ENCODE measurements at regions not wholly inside any gene's neighbourhood (a gene's known extent, or its start where the extent isn't known, plus 50 kb on each side); places are given as distances from the start of the nearest gene placed in this dataset.

GRCh38 chr7:69508736-69509135 lies 89.5 kb upstream of the AUTS2 start:
- Histone ChIP-seq H3K36me3 (ENCODE audit: control insufficient read depth, insufficient read depth, low read length) (no peaks in the 10 kb centered on the region), H3K4me1 (ENCODE audit: control insufficient read depth, insufficient read depth, low read length) (no peaks in the 10 kb centered on the region), H3K4me3 (ENCODE audit: low read length) (no peak overlapping the region), H3K9me3 (ENCODE audit: control insufficient read depth, insufficient read depth, low read length) (no peaks in the 10 kb centered on the region), H3K27me3 (ENCODE audit: control insufficient read depth, insufficient read depth, low read length) (no peaks in the 10 kb centered on the region), H3K27ac (ENCODE audit: low read length) (no peak overlapping the region)
- Mint-ChIP-seq H3K4me3 (no peak overlapping the region), H3K36me3 (no peaks in the 10 kb centered on the region), H3K27me3 (ENCODE audit: low read depth in 2 of 2) (peaks cover 2 to 16% of the 10 kb centered on the region in 2 donors), H3K9me3 (no peaks in the 10 kb centered on the region), H3K4me1 (no peaks in the 10 kb centered on the region), H3K27ac (no peak overlapping the region)
- intact Hi-C loops (cut with micrococcal nuclease) = no loop called here
- no peak for DNase-seq
- no peak for TF ChIP-seq CTCF (IDR thresholded peaks at IDR 0.05)
- 100% methylated on average over 1 of the region's 2 CpGs for WGBS (ENCODE audit: insufficient coverage)
- ATAC-seq = no peak

GRCh38 chr7:69510114-69510513 lies 88.2 kb upstream of the AUTS2 start:
- H3K36me3 ChIP-seq (ENCODE audit: control insufficient read depth, insufficient read depth, low read length) = no peaks in the 10 kb centered on the region
- H3K9me3 ChIP-seq (ENCODE audit: control insufficient read depth, insufficient read depth, low read length) = no peaks in the 10 kb centered on the region
- H3K27me3 Mint-ChIP-seq (ENCODE audit: low read depth in 2 of 2) = peaks cover 2% of the 10 kb centered on the region in 2 donors
- intact Hi-C loops (cut with micrococcal nuclease) = no loop called here
- no peaks in the 10 kb centered on the region for H3K27me3 ChIP-seq (ENCODE audit: control insufficient read depth, insufficient read depth, low read length)
- H3K4me1 Mint-ChIP-seq = no peaks in the 10 kb centered on the region
- no peak overlapping the region for H3K27ac ChIP-seq (ENCODE audit: low read length)
- 93% methylated on average over 4 of the region's 4 CpGs for WGBS (ENCODE audit: insufficient coverage)
- DNase-seq (no peak), ATAC-seq (no peak)
- no peaks in the 10 kb centered on the region for H3K36me3 Mint-ChIP-seq
- H3K4me3 ChIP-seq (ENCODE audit: low read length) = no peak overlapping the region
- no peak for TF ChIP-seq CTCF (IDR thresholded peaks at IDR 0.05)
- no peaks in the 10 kb centered on the region for H3K9me3 Mint-ChIP-seq
- no peak overlapping the region for H3K4me3 Mint-ChIP-seq
- H3K27ac Mint-ChIP-seq = no peak overlapping the region
- no peaks in the 10 kb centered on the region for H3K4me1 ChIP-seq (ENCODE audit: control insufficient read depth, insufficient read depth, low read length)

GRCh38 chr7:69515495-69516212 lies 82.6 kb upstream of the AUTS2 start:
- no peak for TF ChIP-seq CTCF (IDR thresholded peaks at IDR 0.05)
- Histone ChIP-seq H3K27ac (ENCODE audit: low read length) (no peak overlapping the region), H3K36me3 (ENCODE audit: control insufficient read depth, insufficient read depth, low read length) (no peaks in the 10 kb centered on the region), H3K4me1 (ENCODE audit: control insufficient read depth, insufficient read depth, low read length) (no peaks in the 10 kb centered on the region), H3K9me3 (ENCODE audit: control insufficient read depth, insufficient read depth, low read length) (no peaks in the 10 kb centered on the region), H3K27me3 (ENCODE audit: control insufficient read depth, insufficient read depth, low read length) (no peaks in the 10 kb centered on the region), H3K4me3 (ENCODE audit: low read length) (no peak overlapping the region)
- Mint-ChIP-seq H3K27ac (no peak overlapping the region), H3K9me3 (no peaks in the 10 kb centered on the region), H3K4me3 (no peak overlapping the region), H3K36me3 (no peaks in the 10 kb centered on the region), H3K27me3 (ENCODE audit: low read depth in 2 of 2) (peaks cover 0 to 2% of the 10 kb centered on the region in 2 donors), H3K4me1 (peaks cover 0 to 9% of the 10 kb centered on the region in 2 donors)
- WGBS (ENCODE audit: insufficient coverage) = 69% methylated on average over 4 of the region's 6 CpGs
- DNase-seq (no peak), ATAC-seq (no peak)
- intact Hi-C loops (cut with micrococcal nuclease) = no loop called here

GRCh38 chr7:69516238-69516820 lies 81.9 kb upstream of the AUTS2 start:
- Histone ChIP-seq H3K36me3 (ENCODE audit: control insufficient read depth, insufficient read depth, low read length) (no peaks in the 10 kb centered on the region), H3K4me3 (ENCODE audit: low read length) (no peak overlapping the region), H3K27me3 (ENCODE audit: control insufficient read depth, insufficient read depth, low read length) (no peaks in the 10 kb centered on the region), H3K9me3 (ENCODE audit: control insufficient read depth, insufficient read depth, low read length) (no peaks in the 10 kb centered on the region), H3K27ac (ENCODE audit: low read length) (no peak overlapping the region), H3K4me1 (ENCODE audit: control insufficient read depth, insufficient read depth, low read length) (no peaks in the 10 kb centered on the region)
- H3K4me1 Mint-ChIP-seq = peaks cover 0 to 9% of the 10 kb centered on the region in 2 donors
- H3K36me3 Mint-ChIP-seq = no peaks in the 10 kb centered on the region
- no peak for TF ChIP-seq CTCF (IDR thresholded peaks at IDR 0.05)
- no peaks in the 10 kb centered on the region for H3K27me3 Mint-ChIP-seq (ENCODE audit: low read depth in 2 of 2)
- H3K4me3 Mint-ChIP-seq = no peak overlapping the region
- H3K9me3 Mint-ChIP-seq = no peaks in the 10 kb centered on the region
- 73% methylated on average over 9 of the region's 9 CpGs for WGBS (ENCODE audit: insufficient coverage)
- no peak overlapping the region for H3K27ac Mint-ChIP-seq
- DNase-seq (no peak), ATAC-seq (no peak)
- intact Hi-C loops (cut with micrococcal nuclease) = no loop called here

Measured in natural killer cell (primary cell).